Fibroblast of lung (primary cell): ENCODE measurements at regions not wholly inside any gene's neighbourhood (a gene's known extent, or its start where the extent isn't known, plus 50 kb on each side); places are given as distances from the start of the nearest gene placed in this dataset.

Source experiments
- DNase-seq, 2 donors: peaks; one replicate each; pipeline versions ENCODE4 v3.0.0 to v3.0.0-alpha.2; 2010; ENCODE audit warnings: low read depth in 2 of 2
- H2AFZ ChIP-seq: 2 replicates; pipeline ENCODE4 v1.5.1; 2012; ENCODE audit warnings: low read length, control low read depth, inconsistent platforms
- H3K27ac ChIP-seq: 2 replicates; pipeline ENCODE4 v1.5.1; 2011; ENCODE audit warnings: low read length, control low read depth; ENCODE audit not compliant: insufficient read depth
- H3K27me3 ChIP-seq: 2 replicates; pipeline ENCODE4 v1.5.1; 2011; ENCODE audit warnings: mild to moderate bottlenecking, low read length; ENCODE audit not compliant: control insufficient read depth, insufficient read depth
- H3K36me3 ChIP-seq: 2 replicates; pipeline ENCODE4 v1.5.1; 2011; ENCODE audit warnings: low read length; ENCODE audit not compliant: control insufficient read depth, insufficient read depth
- H3K4me1 ChIP-seq: 2 replicates; pipeline ENCODE4 v1.5.1; 2011; ENCODE audit warnings: low read length; ENCODE audit not compliant: control insufficient read depth, insufficient read depth; ENCODE audit errors: extremely low read depth
- H3K4me2 ChIP-seq: 2 replicates; pipeline ENCODE4 v1.5.1; 2011; ENCODE audit warnings: low read length, control low read depth; ENCODE audit not compliant: insufficient read depth; ENCODE audit errors: extremely low read depth
- H3K4me3 ChIP-seq, 4 experiments: fragments of 200-600 bp in 1 of 4; sonication (generic) in 1 of 4; replicated peaks in 1 of 4; 2 replicates each; pipeline ENCODE4 v1.5.1; 2011 to 2016; ENCODE audit warnings: low read length in 4 of 4, low read depth in 3 of 4, mild to moderate bottlenecking in 3 of 4, control low read depth in 2 of 4, inconsistent platforms in 1 of 4, mixed read lengths in 1 of 4; ENCODE audit not compliant: insufficient read depth in 1 of 4; ENCODE audit errors: control extremely low read depth in 1 of 4
- H3K79me2 ChIP-seq: 2 replicates; pipeline ENCODE4 v1.5.1; 2012; ENCODE audit warnings: mild to moderate bottlenecking, low read length, inconsistent platforms; ENCODE audit not compliant: control insufficient read depth, insufficient read depth
- H3K9ac ChIP-seq: 2 replicates; pipeline ENCODE4 v1.5.1; 2011; ENCODE audit warnings: mild to moderate bottlenecking, low read length, control low read depth; ENCODE audit not compliant: insufficient read depth
- H3K9me3 ChIP-seq: 2 replicates; pipeline ENCODE4 v1.5.1; 2012; ENCODE audit warnings: low read depth, low read length; ENCODE audit not compliant: control insufficient read depth, insufficient read depth
- H4K20me1 ChIP-seq: 2 replicates; pipeline ENCODE4 v1.5.1; 2011; ENCODE audit warnings: low read length; ENCODE audit not compliant: control insufficient read depth, insufficient read depth; ENCODE audit errors: extremely low read depth
- CTCF ChIP-seq, 2 donors: IDR thresholded peaks in 1 of 2; conservative IDR thresholded peaks in 1 of 2; 1 replicate in 1 of 2; 2 replicates in 1 of 2; pipeline ENCODE4 v1.5.1; 2011 to 2012; ENCODE audit warnings: low read length in 2 of 2, control low read depth in 1 of 2, inconsistent platforms in 1 of 2, low read depth in 1 of 2, mild to moderate bottlenecking in 1 of 2
- EZH2 ChIP-seq: IDR thresholded peaks from 2 replicates; pipeline ENCODE4 v1.5.1; 2012; ENCODE audit warnings: low read length, control low read depth, mild to moderate bottlenecking; ENCODE audit errors: missing control alignments

- no peak for TF ChIP-seq CTCF (conservative IDR thresholded peaks at IDR 0.05 in 1 of 2, IDR thresholded peaks at IDR 0.05 in 1 of 2; ENCODE audit: low read depth in 1 of 2, low read length in 2 of 2)
- no peak for TF ChIP-seq EZH2
- Histone ChIP-seq H3K9me3 (no peaks in the 10 kb centered on the region), H3K79me2 (no peaks in the 10 kb centered on the region), H3K4me2 (no peak overlapping the region), H3K36me3 (no peaks in the 10 kb centered on the region), H3K9ac (no peak overlapping the region), H3K4me1 (no peaks in the 10 kb centered on the region), H3K4me3 (no peak overlapping the region), H3K27ac (no peak overlapping the region), H4K20me1 (no peaks in the 10 kb centered on the region), H3K27me3 (no peaks in the 10 kb centered on the region), H2AFZ (no peak overlapping the region)
- DNase-seq, result no peak
Observed at GRCh38 chr11:127653076-127653475, 652.5 kb upstream of the KIRREL3 start.

- DNase-seq, result peak; percentile 23 to 51
- H3K27ac ChIP-seq, result peak overlapping the region; percentile 14
- H3K4me2 ChIP-seq, result no peak overlapping the region
- H3K36me3 ChIP-seq, result no peaks in the 10 kb centered on the region
- no peaks in the 10 kb centered on the region for H3K9me3 ChIP-seq
- H3K4me3 ChIP-seq, result no peak overlapping the region
- H3K79me2 ChIP-seq, result no peaks in the 10 kb centered on the region
- no peaks in the 10 kb centered on the region for H3K4me1 ChIP-seq
- H4K20me1 ChIP-seq, result no peaks in the 10 kb centered on the region
- no peaks in the 10 kb centered on the region for H3K27me3 ChIP-seq
- TF ChIP-seq EZH2 (no peak), CTCF (conservative IDR thresholded peaks at IDR 0.05 in 1 of 2, IDR thresholded peaks at IDR 0.05 in 1 of 2; ENCODE audit: low read depth in 1 of 2, low read length in 2 of 2) (no peak)
- no peak overlapping the region for H3K9ac ChIP-seq
- H2AFZ ChIP-seq, result no peak overlapping the region
Observed at GRCh38 chr11:127651888-127652221, 651.3 kb upstream of the KIRREL3 start.

- peak overlapping the region; percentile 14 for H3K27ac ChIP-seq
- no peak overlapping the region for H3K4me3 ChIP-seq
- no peak overlapping the region for H3K9ac ChIP-seq
- no peak overlapping the region for H2AFZ ChIP-seq
- H3K4me1 ChIP-seq, result no peaks in the 10 kb centered on the region
- no peak overlapping the region for H3K4me2 ChIP-seq
- H3K27me3 ChIP-seq, result no peaks in the 10 kb centered on the region
- H4K20me1 ChIP-seq, result no peaks in the 10 kb centered on the region
- H3K36me3 ChIP-seq, result no peaks in the 10 kb centered on the region
- peak; percentile 83 to 94 for DNase-seq
- no peaks in the 10 kb centered on the region for H3K9me3 ChIP-seq
- no peaks in the 10 kb centered on the region for H3K79me2 ChIP-seq
- no peak for TF ChIP-seq CTCF (conservative IDR thresholded peaks at IDR 0.05 in 1 of 2, IDR thresholded peaks at IDR 0.05 in 1 of 2; ENCODE audit: low read depth in 1 of 2, low read length in 2 of 2)
- no peak for TF ChIP-seq EZH2
Observed at GRCh38 chr11:127651175-127651887, 650.8 kb upstream of the KIRREL3 start.
